Skeletal muscle cell (primary cell): ENCODE measurements at regions not wholly inside any gene's neighbourhood (a gene's known extent, or its start where the extent isn't known, plus 50 kb on each side); places are given as distances from the start of the nearest gene placed in this dataset.
A peak's percentile ranks its signal among the peaks of the same experiment; 100 is the strongest.
"Not testable (repeated sequence)": the region's sequence is repeated elsewhere in the genome, so short reads cannot be mapped to it uniquely, and the experiment has no call there.

Experiments
- DNase-seq: peaks from one replicate; pipeline ENCODE4 v3.0.0-alpha.2; 2010; ENCODE audit warnings: low read depth
- H3K4me3 ChIP-seq: 2 replicates; pipeline ENCODE4 v1.5.1; 2011; ENCODE audit warnings: low read depth, mild to moderate bottlenecking, control low read depth, low read length, moderate library complexity

- H3K4me3 ChIP-seq = no peak overlapping the region
- DNase-seq = peak; percentile 83
Measured at GRCh38 chr13:50617134-50617721, 226.3 kb downstream of the DLEU7 start.

DNA sequence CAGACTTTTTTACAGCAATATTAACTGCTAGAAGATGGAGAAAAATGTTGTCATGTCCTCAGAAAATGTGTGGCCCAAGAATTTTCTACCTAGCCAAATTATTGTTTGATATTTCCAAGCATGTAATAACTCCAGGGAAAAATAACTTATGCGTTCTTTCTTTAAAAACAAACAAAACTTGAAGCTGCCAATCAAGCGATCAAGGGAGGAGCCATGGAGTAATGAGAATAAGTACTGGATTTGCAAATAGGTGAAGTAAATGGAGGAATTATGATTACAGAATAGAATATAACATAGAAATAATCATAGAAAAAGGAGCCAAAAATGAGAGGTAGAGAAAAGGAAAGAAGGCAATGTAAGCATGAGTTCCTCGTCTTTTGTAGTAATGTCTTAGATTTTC, 225.3 kb downstream of the DLEU7 start:
- H3K4me3 ChIP-seq = no peak overlapping the region
- no peak for DNase-seq

DNA sequence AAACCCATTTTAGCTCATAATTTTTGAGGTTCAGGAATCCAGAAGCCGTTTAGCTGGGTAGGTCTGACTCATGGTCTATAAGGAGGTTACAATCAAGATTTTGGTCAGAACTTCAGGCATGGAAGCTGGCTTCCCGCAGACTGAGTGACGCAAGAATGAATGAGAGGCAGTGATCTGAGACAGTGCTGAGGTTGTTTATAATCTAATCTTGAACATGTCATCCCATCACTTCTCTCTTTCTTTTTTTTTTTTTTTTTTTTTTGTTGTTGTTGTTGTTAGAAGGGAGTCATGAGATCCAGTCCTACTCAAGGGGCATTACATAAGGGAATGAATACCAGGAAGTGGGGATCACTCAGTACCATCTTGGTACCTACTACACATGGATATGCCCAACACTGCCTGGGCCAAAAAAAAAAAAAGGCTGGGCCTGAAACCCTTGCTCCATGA, 217.4 kb downstream of the DLEU7 start:
- H3K4me3 ChIP-seq = no peak overlapping the region
- no peak for DNase-seq

DNA sequence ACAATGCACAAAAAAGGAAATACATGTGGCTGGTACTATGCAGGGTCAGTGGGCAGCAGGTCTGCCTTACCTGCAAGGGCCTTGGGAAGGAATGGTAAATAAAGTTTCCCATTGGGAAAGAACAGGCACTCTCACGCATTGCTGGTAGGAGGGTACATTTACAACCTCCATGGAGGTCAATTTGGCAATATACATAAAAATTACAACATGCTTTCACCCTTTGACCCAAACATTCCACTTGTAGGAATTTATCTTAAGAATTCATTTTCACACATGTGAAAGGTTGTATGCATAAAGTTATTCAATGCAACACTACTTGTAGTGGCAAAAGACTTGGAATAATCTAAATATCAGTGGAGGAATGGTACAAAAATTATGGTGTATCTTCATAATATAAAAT, 216.4 kb downstream of the DLEU7 start:
- H3K4me3 ChIP-seq = no peak overlapping the region

DNA sequence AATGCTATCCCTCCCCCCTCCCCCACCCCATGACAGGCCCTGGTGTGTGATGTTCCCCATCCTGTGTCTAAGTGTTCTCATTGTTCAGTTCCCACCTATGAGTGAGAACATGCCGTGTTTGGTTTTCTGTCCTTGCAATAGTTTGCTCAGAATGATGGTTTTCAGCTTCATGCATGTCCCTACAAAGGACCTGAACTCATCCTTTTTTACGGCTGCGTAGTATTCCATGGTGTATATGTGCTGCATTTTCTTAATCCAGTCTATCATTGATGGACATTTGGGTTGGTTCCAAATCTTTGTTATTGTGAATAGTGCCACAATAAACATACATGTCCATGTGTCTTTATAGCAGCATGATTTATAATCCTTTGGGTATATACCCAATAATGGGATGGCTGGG, 215.0 kb downstream of the DLEU7 start:
- H3K4me3 ChIP-seq, DNase-seq: not testable (repeated sequence)

More for the DNA sequence above, 216.4 kb downstream of the DLEU7 start:
- no peak for DNase-seq

DNA sequence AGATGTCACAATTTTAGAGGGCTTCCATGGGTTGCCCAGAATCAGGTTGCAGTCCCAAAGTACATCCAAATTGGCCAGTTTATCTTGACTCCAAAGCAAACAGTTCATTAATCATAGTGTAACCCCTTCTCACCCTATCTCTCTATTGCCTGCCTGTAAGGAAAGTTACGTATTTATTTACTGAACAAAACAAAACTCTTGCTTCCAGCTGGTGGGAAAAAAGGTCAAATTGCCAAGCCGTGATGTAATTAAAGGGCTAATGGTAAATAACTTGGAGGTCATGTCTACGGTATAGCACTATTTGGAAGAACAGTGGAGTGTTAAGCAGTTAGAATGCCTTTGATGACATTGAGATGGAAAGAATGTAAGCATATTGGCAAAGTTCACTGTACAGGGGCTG, 214.0 kb downstream of the DLEU7 start:
- H3K4me3 ChIP-seq = no peak overlapping the region
- no peak for DNase-seq

- no peak for DNase-seq
- no peak overlapping the region for H3K4me3 ChIP-seq
Measured at GRCh38 chr13:50629966-50630365, 213.5 kb downstream of the DLEU7 start.

- no peak overlapping the region for H3K4me3 ChIP-seq
- no peak for DNase-seq
Measured at GRCh38 chr13:50631041-50631440, 212.5 kb downstream of the DLEU7 start.

DNA sequence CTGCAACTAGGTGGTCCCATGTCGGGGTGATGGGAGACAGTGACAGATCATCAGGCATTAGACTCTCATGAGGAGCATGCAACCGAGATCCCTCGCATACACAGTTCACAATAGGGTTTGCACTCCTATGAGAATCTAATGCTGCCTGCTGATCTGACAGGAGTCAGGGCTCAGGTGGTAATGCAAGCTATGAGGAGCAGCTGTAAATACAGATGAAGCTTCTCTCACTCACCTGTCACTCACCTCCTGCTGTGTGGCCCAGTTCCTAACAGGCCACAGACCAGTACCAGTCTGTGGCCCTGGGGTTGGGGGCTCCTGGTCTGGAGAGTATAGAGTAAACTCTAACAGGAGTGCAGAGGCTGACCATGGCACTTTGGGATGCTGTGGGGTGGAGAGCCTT, 209.2 kb downstream of the DLEU7 start:
- DNase-seq = no peak
- no peak overlapping the region for H3K4me3 ChIP-seq

DNA sequence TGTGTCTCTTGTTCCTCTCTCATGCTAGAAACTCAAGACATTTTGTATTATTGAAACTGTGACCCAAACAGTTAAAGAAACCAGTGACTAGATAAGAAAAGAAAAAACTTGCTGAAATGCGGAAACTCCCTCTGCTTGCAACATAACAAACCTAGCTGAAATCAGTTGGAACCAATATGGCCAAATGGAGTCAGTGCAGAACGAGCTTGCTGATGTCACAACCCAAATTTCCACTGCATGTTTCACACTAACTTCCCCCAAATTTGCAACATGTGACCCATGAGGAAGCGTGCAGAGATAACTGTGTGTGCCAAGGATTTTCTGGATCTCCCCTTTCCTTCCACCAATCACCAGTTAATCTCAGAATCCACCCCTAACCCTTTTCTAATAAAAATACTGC, 208.0 kb downstream of the DLEU7 start:
- no peak overlapping the region for H3K4me3 ChIP-seq
- DNase-seq = no peak

- no peak for DNase-seq
- no peak overlapping the region for H3K4me3 ChIP-seq
Measured at GRCh38 chr13:50636007-50636704, 207.3 kb downstream of the DLEU7 start.

DNA sequence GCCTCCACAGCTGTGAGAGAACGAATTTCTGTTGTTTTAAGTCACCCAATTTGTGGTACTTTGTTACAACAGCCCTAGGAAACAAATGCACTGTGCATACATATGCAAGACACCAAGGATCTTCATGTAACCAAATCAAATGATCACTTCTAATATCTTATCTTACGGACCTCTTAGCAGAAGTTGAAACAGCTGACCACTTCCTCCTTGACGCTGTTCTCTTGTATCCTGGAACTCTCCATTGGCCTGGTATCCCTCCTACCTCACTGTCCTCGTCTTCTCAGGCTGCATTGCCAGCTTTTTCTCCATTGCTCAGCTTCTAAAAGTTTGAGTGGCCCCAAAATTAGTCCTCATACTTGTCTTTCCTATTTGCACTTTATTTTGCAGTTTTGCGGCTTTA, 200.4 kb downstream of the DLEU7 start:
- no peak for DNase-seq
- H3K4me3 ChIP-seq = no peak overlapping the region

GRCh38 chr13:50644081-50644871, 199.2 kb downstream of the DLEU7 start:
- no peak for DNase-seq
- no peak overlapping the region for H3K4me3 ChIP-seq

DNA sequence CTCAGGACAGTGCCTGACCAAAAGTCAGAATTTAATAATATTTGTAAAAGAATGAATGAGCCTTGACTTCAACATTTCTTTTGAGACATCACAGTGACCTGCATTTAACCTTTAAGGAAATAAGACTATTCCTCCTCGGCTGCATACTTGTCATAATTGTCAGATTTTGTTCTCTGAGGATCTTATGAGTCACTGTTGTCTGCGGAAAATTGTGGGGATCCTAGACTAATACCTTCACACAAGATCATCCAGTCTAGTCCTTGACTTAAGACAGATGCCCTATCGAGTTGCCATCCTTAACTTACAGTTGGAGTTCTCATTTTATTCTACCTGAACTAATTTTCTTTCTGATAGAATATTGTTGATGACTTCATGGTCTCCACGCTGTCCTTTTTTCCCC, 198.4 kb downstream of the DLEU7 start:
- H3K4me3 ChIP-seq = no peak overlapping the region
- DNase-seq = no peak

DNA sequence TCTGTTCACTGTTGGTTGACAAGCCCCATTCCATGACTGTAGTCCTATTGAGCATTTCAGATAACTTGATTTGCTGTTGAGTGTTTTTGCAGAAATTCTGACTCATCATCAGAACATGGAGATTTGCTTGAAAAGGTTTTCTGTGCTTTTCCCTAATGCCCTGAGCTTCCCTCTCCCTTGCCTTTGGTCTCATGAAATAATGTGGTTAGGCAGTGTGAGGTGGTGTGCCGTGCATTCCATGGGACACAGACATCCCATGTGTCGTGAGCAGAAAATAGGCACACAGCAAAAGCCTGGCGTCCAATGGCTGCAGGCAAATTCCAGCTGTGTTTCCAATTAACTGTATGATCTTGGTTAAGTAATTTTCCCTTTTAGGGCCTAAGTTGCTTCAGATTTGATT, 197.4 kb downstream of the DLEU7 start:
- no peak overlapping the region for H3K4me3 ChIP-seq
- DNase-seq = no peak

GRCh38 chr13:50649211-50649610, 194.3 kb downstream of the DLEU7 start:
- no peak for DNase-seq
- no peak overlapping the region for H3K4me3 ChIP-seq

DNA sequence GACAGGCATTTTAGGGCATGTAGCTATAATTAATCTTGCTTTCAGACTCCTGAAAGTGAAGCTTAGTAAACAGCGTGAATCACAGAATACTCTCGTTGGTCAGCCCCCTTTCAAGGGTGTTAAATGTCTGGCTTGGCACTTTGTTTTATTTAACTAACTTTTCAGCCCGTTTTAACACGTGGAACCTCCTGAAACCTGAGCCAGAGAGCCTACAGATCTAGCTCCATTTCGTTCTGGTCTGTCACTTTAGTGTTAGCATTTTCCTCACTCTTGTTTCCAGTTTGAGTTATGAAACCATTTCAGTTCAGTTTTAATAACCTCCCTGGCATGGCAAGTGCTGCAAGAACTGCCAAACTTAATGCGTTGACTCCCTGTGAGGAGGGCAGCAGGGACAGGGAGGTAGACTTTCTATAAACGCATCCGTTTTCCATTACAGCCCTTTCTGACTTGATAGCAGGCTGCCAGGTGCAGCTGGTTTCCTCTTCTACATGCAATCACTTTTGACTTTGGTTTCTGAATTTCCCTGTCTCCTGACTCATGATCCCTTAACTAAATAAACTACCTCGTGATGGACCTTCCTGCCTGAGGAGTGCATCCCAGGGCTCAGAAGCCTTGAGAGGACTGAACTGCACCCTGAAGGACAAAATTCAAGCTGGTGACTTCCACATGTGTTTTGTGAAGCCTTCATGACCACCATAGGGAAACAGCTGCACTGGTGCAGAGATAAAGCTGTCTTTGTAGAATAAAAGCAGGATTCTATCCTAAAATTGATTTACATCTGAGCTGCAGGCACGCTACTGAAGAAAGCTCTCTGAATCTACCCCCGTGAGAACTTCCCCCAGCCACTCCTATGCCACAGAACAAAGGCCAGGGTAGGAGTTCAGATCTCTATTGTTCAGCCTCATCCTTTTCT, 192.6 kb downstream of the DLEU7 start:
- DNase-seq = no peak
- no peak overlapping the region for H3K4me3 ChIP-seq

DNA sequence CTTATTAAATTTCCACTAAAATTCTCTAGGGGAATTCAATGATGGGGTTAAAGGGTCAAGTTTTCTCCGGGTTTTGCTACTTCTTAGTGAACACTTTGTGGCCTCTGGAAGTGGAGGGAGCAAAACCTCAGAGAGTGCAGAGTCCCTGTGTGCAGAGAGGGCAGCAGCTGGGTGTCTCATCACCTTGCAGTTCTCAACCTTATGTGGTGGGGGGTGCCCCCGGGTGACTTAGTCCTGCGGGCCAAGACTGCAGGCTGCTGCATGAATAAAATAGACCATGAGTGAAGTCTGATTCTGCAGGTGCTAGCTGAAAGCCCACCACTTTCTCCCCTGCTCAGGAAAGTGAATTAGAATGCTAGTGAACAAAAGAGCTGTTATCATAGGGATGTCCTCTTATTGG, 191.6 kb downstream of the DLEU7 start:
- no peak for DNase-seq
- H3K4me3 ChIP-seq = no peak overlapping the region

- no peak for DNase-seq
- H3K4me3 ChIP-seq = no peak overlapping the region
Measured at GRCh38 chr13:50654331-50654730, 189.2 kb downstream of the DLEU7 start.

DNA sequence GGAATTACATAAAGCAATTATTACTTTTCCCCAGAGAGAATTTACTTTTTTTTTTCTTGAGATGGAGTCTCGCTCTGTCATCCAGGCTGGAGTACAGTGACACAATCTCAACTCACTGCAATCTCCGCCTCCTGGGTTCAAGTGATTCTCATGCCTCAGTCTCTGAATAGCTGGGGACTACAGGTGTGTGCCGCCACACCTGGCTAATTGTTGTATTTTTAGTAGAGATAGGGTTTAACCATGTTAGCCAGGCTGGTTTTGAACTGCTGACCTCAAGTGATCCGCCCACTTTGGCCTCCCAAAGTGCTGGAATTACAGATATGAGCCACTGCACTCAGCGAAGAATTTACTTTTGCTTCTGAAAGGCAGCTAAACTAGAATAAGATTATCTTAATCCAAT, 181.6 kb downstream of the DLEU7 start:
- not testable (repeated sequence) for DNase-seq, H3K4me3 ChIP-seq
